HG02981 (cell line): ENCODE measurements at regions not wholly inside any gene's neighbourhood (a gene's known extent, or its start where the extent isn't known, plus 50 kb on each side); places are given as distances from the start of the nearest gene placed in this dataset.

Experiments used
- ATAC-seq: cut with Tn5 transposase; IDR thresholded peaks from one replicate; pipeline ENCODE4 v1.9.1; 2021; ENCODE audit warnings: mild to moderate bottlenecking, moderate library complexity; ENCODE audit not compliant: unreplicated experiment

- ATAC-seq = no peak
These were observed 57.4 kb upstream of the CCDC167 start for GRCh38 chr6:37556881-37557644.

- no peak for ATAC-seq
These were observed 55.5 kb upstream of the CCDC167 start for GRCh38 chr6:37555040-37555781.

GRCh38 chr6:37554480-37554819, 54.8 kb upstream of the CCDC167 start:
- ATAC-seq = no peak

GRCh38 chr6:37552267-37552666, 52.6 kb upstream of the CCDC167 start:
- no peak for ATAC-seq

- no peak for ATAC-seq
These were observed 52.2 kb upstream of the CCDC167 start for GRCh38 chr6:37551867-37552266.

- no peak for ATAC-seq
These were observed 51.8 kb upstream of the CCDC167 start for GRCh38 chr6:37551446-37551845.

GRCh38 chr6:37551002-37551401, 51.3 kb upstream of the CCDC167 start:
- no peak for ATAC-seq

GRCh38 chr6:37550191-37550831, 50.6 kb upstream of the CCDC167 start:
- no peak for ATAC-seq

GRCh38 chr6:37549558-37549957, 49.9 kb upstream of the CCDC167 start:
- ATAC-seq = no peak
